ENCODE measurements at regions not wholly inside any gene's neighbourhood (a gene's known extent, or its start where the extent isn't known, plus 50 kb on each side); places are given as distances from the start of the nearest gene placed in this dataset.

- no peak for TF ChIP-seq PATZ1 (CRISPR knock-in tag; IDR thresholded peaks at IDR 0.05; ENCODE audit: borderline replicate concordance)
- no peak for TF ChIP-seq ZFP3 (CRISPR knock-in tag; IDR thresholded peaks at IDR 0.05)
- TF ChIP-seq ESRRG (CRISPR knock-in tag; IDR thresholded peaks at IDR 0.05), result no peak
- no peak for TF ChIP-seq CSRNP3 (CRISPR knock-in tag; IDR thresholded peaks at IDR 0.05)
- TF ChIP-seq ZNF565 (CRISPR knock-in tag; conservative IDR thresholded peaks at IDR 0.05; ENCODE audit: low read depth), result no peak
- no peak for TF ChIP-seq ZFP30 (CRISPR knock-in tag; IDR thresholded peaks at IDR 0.05)
- TF ChIP-seq ZNF70 (CRISPR knock-in tag; IDR thresholded peaks at IDR 0.05), result no peak
- no peak for TF ChIP-seq ARNTL (CRISPR knock-in tag; IDR thresholded peaks at IDR 0.05; ENCODE audit: borderline replicate concordance, low read depth)
- no peak for TF ChIP-seq GLIS3 (CRISPR knock-in tag; IDR thresholded peaks at IDR 0.05)
- no peak for TF ChIP-seq ISL1 (CRISPR knock-in tag; IDR thresholded peaks at IDR 0.05)
- no peak for TF ChIP-seq RARB (CRISPR knock-in tag; IDR thresholded peaks at IDR 0.05)
- no peak for TF ChIP-seq BACH2 (CRISPR knock-in tag; IDR thresholded peaks at IDR 0.05; ENCODE audit: borderline replicate concordance)
- no peak for TF ChIP-seq TOX (CRISPR knock-in tag; IDR thresholded peaks at IDR 0.05; ENCODE audit: borderline replicate concordance)
- no peak for TF ChIP-seq PPARA (CRISPR knock-in tag; IDR thresholded peaks at IDR 0.05; ENCODE audit: borderline replicate concordance)
Observed at GRCh38 chr14:65926935-65927700, 514.6 kb downstream of the FUT8 start.

Data from SK-N-SH treated with all-trans-retinoic acid at 6 μM for 48 hours (cell line).